ENCODE measurements at regions not wholly inside any gene's neighbourhood (a gene's known extent, or its start where the extent isn't known, plus 50 kb on each side); places are given as distances from the start of the nearest gene placed in this dataset.
"Not testable (repeated sequence)": the region's sequence is repeated elsewhere in the genome, so short reads cannot be mapped to it uniquely, and the experiment has no call there.

- not testable (repeated sequence) for TF ChIP-seq CTCF, POLR2A (IDR thresholded peaks at IDR 0.05)
Observed at GRCh38 chr14:106323970-106324369, 797.6 kb downstream of the TMEM121 start.
